GM12878 (cell line): ENCODE measurements at regions not wholly inside any gene's neighbourhood (a gene's known extent, or its start where the extent isn't known, plus 50 kb on each side); places are given as distances from the start of the nearest gene placed in this dataset.

ENCODE experiments used
- ATAC-seq: fragments of 200-7000 bp; cut with Tn5 transposase; 3 replicates; pipeline ENCODE4 v1.9.1; 2020; ENCODE audit warnings: mild to moderate bottlenecking, moderate library complexity
- BruUV-seq: library from RNA; stranded (reverse); fragments of 400-500 nt; replicated peaks from 2 replicates; lab custom pipeline; 2021; lab: Mats Ljungman, UMichigan
- CTCF ChIA-PET: fragments of 300-600 bp; sonication (Branson Sonifier 250); formaldehyde crosslinking; extraction: SDS; loops from one replicate; lab custom pipeline; 2021; ENCODE audit warnings: inconsistent platforms; lab: Yijun Ruan, JAX
- POLR2A ChIA-PET: fragments of 350-600 bp; formaldehyde crosslinking; extraction: SDS; loops from one replicate; lab custom pipeline; 2021; ENCODE audit warnings: inconsistent platforms; lab: Charles Lee
- RAD21 ChIA-PET: fragments of 300-600 bp; sonication (Branson Sonifier 250); formaldehyde crosslinking; loops from one replicate; lab custom pipeline; 2023; ENCODE audit warnings: antibody characterized with exemption; ENCODE audit not compliant: unreplicated experiment; lab: Charles Lee
- SMC1A ChIA-PET: fragments of 300-600 bp; sonication (Branson Sonifier 250); formaldehyde crosslinking; loops from one replicate; lab custom pipeline; 2023; ENCODE audit not compliant: unreplicated experiment, uncharacterized antibody; lab: Charles Lee
- DNase-seq: peaks from one replicate; pipeline ENCODE4 v3.0.0-alpha.2; 2011; ENCODE audit warnings: low read depth, low spot score
- FAIRE-seq: peaks from 3 replicates; lab custom pipeline; 2011; peaks lifted over from hg19 to GRCh38; lab: Jason Lieb, UNC
- H2AFZ ChIP-seq: 2 replicates; pipeline ENCODE4 v1.6.0; 2011; ENCODE audit warnings: low read depth, low read length, control low read depth; ENCODE audit not compliant: control insufficient read depth
- H3K27ac ChIP-seq: 2 replicates; pipeline ENCODE4 v1.5.1; 2011; ENCODE audit warnings: control low read depth; ENCODE audit not compliant: control insufficient read depth, insufficient read depth
- H3K27me3 ChIP-seq, 2 experiments: replicated peaks in 1 of 2; 2 replicates each; pipeline versions ENCODE4 v1.6.0 to v1.6.1; 2011; ENCODE audit warnings: low read length in 1 of 2; ENCODE audit not compliant: control insufficient read depth in 2 of 2, insufficient read depth in 2 of 2
- H3K36me3 ChIP-seq, 2 experiments: 2 replicates each; pipeline ENCODE4 v1.5.1; 2011; ENCODE audit warnings: low read length in 1 of 2; ENCODE audit not compliant: control insufficient read depth in 2 of 2, insufficient read depth in 2 of 2
- H3K4me1 ChIP-seq: 2 replicates; pipeline ENCODE4 v1.6.1; 2011; ENCODE audit warnings: mild to moderate bottlenecking, low read length, moderate library complexity, mixed read lengths; ENCODE audit not compliant: control insufficient read depth, insufficient read depth
- H3K4me2 ChIP-seq: 2 replicates; pipeline ENCODE4 v1.6.0; 2011; ENCODE audit warnings: control low read depth; ENCODE audit not compliant: control insufficient read depth, insufficient read depth
- H3K4me3 ChIP-seq: fragments of 200-600 bp; sonication (generic); 2 replicates; pipeline ENCODE4 v1.5.1; 2016
- H3K79me2 ChIP-seq: 2 replicates; pipeline ENCODE4 v1.6.0; 2011; ENCODE audit warnings: low read length; ENCODE audit not compliant: control insufficient read depth, insufficient read depth
- H3K9ac ChIP-seq: 2 replicates; pipeline ENCODE4 v1.8.0; 2011; ENCODE audit warnings: low read length, control low read depth, mixed read lengths; ENCODE audit not compliant: control insufficient read depth, insufficient read depth
- H3K9me3 ChIP-seq: replicated peaks from 3 replicates; pipeline ENCODE4 v1.5.1; 2011; ENCODE audit warnings: mild to moderate bottlenecking, low read length; ENCODE audit not compliant: control insufficient read depth, insufficient read depth
- H4K20me1 ChIP-seq: 2 replicates; pipeline ENCODE4 v1.6.0; 2011; ENCODE audit not compliant: control insufficient read depth, insufficient read depth
- ATF7 ChIP-seq: fragments of 450-650 bp; IDR thresholded peaks from 2 replicates; pipeline ENCODE4 v1.6.1; 2016; ENCODE audit warnings: low read depth, mild to moderate bottlenecking
- BHLHE40 ChIP-seq, 2 experiments: fragments of 450-650 bp in 1 of 2; IDR thresholded peaks; 2 replicates each; pipeline ENCODE4 v1.6.1; 2011 to 2017; ENCODE audit warnings: low read depth in 2 of 2, borderline replicate concordance in 1 of 2, improper control_type of control experiment in 1 of 2, low read length in 1 of 2, mild to moderate bottlenecking in 1 of 2
- DPF2 ChIP-seq: fragments of 450-650 bp; IDR thresholded peaks from 2 replicates; pipeline ENCODE4 v1.6.1; 2017; ENCODE audit warnings: mild to moderate bottlenecking
- HDAC6 ChIP-seq: fragments of 200-600 bp; sonication (generic); IDR thresholded peaks from one replicate; pipeline ENCODE4 v1.8.0; 2017; ENCODE audit warnings: antibody characterized with exemption; ENCODE audit not compliant: unreplicated experiment
- IKZF1 ChIP-seq: fragments of 450-650 bp; conservative IDR thresholded peaks from 2 replicates; pipeline ENCODE4 v1.6.1; 2017; ENCODE audit warnings: antibody characterized with exemption, mild to moderate bottlenecking
- KLF5 ChIP-seq: fragments of 450-650 bp; IDR thresholded peaks from 2 replicates; pipeline ENCODE4 v1.6.1; 2014; ENCODE audit warnings: mild to moderate bottlenecking; ENCODE audit not compliant: partially characterized antibody
- NFIC ChIP-seq: IDR thresholded peaks from 2 replicates; pipeline ENCODE4 v1.6.1; 2012; ENCODE audit warnings: low read depth, mild to moderate bottlenecking, inconsistent platforms, low read length, moderate library complexity
- NFYB ChIP-seq: IDR thresholded peaks from 2 replicates; pipeline ENCODE4 v1.6.1; 2011; ENCODE audit warnings: low read depth, mild to moderate bottlenecking, low read length, improper control_type of control experiment, moderate library complexity; ENCODE audit not compliant: insufficient read depth
- NRF1 ChIP-seq: conservative IDR thresholded peaks from 2 replicates; pipeline ENCODE4 v1.6.1; 2011; ENCODE audit warnings: mild to moderate bottlenecking, low read depth, low read length, improper control_type of control experiment
- PAX8 ChIP-seq: fragments of 450-650 bp; IDR thresholded peaks from 2 replicates; pipeline ENCODE4 v1.6.1; 2017; ENCODE audit warnings: mild to moderate bottlenecking, moderate library complexity
- RAD21 ChIP-seq: IDR thresholded peaks from 2 replicates; pipeline ENCODE4 v1.6.1; 2011; ENCODE audit warnings: mild to moderate bottlenecking, low read depth, low read length, moderate library complexity; ENCODE audit not compliant: insufficient read depth
- SIN3A ChIP-seq: IDR thresholded peaks from 2 replicates; pipeline ENCODE4 v1.6.1; 2012; ENCODE audit warnings: low read depth, low read length, improper control_type of control experiment
- SIX5 ChIP-seq: IDR thresholded peaks from 2 replicates; pipeline ENCODE4 v1.6.1; 2011; ENCODE audit warnings: mild to moderate bottlenecking, low read depth, low read length, moderate library complexity; ENCODE audit not compliant: severe bottlenecking
- SRF ChIP-seq, 2 experiments: IDR thresholded peaks; 2 replicates each; pipeline ENCODE4 v1.6.1; 2011; ENCODE audit warnings: low read depth in 2 of 2, low read length in 2 of 2, mild to moderate bottlenecking in 1 of 2, moderate library complexity in 1 of 2
- YBX1 ChIP-seq: fragments of 450-650 bp; IDR thresholded peaks from 2 replicates; pipeline ENCODE4 v1.6.1; 2016; ENCODE audit warnings: antibody characterized with exemption
- YY1 ChIP-seq: IDR thresholded peaks from 2 replicates; pipeline ENCODE4 v1.6.1; 2011; ENCODE audit warnings: low read depth, mild to moderate bottlenecking, low read length
- ZNF274 ChIP-seq: IDR thresholded peaks from one replicate; pipeline ENCODE4 v1.8.0; 2011; ENCODE audit not compliant: insufficient read length, insufficient read depth
- ZNF622 ChIP-seq: fragments of 450-650 bp; IDR thresholded peaks from 2 replicates; pipeline ENCODE4 v1.6.1; 2017; ENCODE audit warnings: mild to moderate bottlenecking, inconsistent platforms
- WGBS: methylation state at CpG from one replicate; pipeline ENCODE4 v1.1.6; 2016; ENCODE audit warnings: low lambda C conversion rate; ENCODE audit not compliant: insufficient replicate concordance, insufficient coverage; ENCODE audit errors: missing lambda C conversion rate; 5-methylcytosine and 5-hydroxymethylcytosine counted together
- in situ Hi-C: fragments of 300-500 bp; cut with MboI; formaldehyde crosslinking; loops from 9 replicates; pipeline ENCODE4 v1.14.3; 2018; ENCODE audit warnings: mixed read lengths
- intact Hi-C: fragments of 100-400 bp; cut with micrococcal nuclease; formaldehyde crosslinking; loops from one replicate; pipeline ENCODE4 v1.14.2; 2022; ENCODE audit not compliant: unreplicated experiment
- TF ChIP-seq, protein P1 (sequence below): fragments of 450-650 bp; formaldehyde crosslinking; IDR thresholded peaks from 2 replicates; pipeline ENCODE4 v1.5.0; 2022; ENCODE audit warnings: mild to moderate bottlenecking, missing genetic modification characterization
- TF ChIP-seq, protein P2 (sequence below): IDR thresholded peaks from 2 replicates; pipeline ENCODE4 v1.6.1; 2012; ENCODE audit warnings: low read depth, low read length, improper control_type of control experiment

DNA sequence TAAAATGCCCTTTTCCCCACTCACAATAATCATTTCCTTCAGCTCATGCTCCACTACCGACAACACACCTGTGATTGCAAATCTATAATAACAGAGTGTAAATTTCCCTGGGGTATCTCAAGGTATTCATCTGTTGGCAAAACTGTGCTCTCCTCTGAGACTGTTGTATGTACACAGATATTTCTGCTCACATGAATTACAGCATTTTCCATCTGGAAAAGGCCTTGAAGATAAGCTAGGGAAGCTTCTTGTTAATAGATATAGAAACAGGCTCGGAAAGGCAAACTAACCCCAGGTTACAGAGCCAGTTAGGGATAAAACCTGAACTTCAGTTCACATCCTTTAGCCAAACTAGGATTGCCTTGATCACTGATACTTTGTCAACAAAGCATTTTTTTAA lies 210.4 kb upstream of the KRR1 start (continued):
- TF ChIP-seq, protein P1, sequence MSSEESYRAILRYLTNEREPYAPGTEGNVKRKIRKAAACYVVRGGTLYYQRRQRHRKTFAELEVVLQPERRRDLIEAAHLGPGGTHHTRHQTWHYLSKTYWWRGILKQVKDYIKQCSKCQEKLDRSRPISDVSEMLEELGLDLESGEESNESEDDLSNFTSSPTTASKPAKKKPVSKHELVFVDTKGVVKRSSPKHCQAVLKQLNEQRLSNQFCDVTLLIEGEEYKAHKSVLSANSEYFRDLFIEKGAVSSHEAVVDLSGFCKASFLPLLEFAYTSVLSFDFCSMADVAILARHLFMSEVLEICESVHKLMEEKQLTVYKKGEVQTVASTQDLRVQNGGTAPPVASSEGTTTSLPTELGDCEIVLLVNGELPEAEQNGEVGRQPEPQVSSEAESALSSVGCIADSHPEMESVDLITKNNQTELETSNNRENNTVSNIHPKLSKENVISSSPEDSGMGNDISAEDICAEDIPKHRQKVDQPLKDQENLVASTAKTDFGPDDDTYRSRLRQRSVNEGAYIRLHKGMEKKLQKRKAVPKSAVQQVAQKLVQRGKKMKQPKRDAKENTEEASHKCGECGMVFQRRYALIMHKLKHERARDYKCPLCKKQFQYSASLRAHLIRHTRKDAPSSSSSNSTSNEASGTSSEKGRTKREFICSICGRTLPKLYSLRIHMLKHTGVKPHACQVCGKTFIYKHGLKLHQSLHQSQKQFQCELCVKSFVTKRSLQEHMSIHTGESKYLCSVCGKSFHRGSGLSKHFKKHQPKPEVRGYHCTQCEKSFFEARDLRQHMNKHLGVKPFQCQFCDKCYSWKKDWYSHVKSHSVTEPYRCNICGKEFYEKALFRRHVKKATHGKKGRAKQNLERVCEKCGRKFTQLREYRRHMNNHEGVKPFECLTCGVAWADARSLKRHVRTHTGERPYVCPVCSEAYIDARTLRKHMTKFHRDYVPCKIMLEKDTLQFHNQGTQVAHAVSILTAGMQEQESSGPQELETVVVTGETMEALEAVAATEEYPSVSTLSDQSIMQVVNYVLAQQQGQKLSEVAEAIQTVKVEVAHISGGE: no peak
- TF ChIP-seq SIX5 (no peak), YBX1 (no peak), DPF2 (no peak), RAD21 (no peak), HDAC6 (no peak)

DNA sequence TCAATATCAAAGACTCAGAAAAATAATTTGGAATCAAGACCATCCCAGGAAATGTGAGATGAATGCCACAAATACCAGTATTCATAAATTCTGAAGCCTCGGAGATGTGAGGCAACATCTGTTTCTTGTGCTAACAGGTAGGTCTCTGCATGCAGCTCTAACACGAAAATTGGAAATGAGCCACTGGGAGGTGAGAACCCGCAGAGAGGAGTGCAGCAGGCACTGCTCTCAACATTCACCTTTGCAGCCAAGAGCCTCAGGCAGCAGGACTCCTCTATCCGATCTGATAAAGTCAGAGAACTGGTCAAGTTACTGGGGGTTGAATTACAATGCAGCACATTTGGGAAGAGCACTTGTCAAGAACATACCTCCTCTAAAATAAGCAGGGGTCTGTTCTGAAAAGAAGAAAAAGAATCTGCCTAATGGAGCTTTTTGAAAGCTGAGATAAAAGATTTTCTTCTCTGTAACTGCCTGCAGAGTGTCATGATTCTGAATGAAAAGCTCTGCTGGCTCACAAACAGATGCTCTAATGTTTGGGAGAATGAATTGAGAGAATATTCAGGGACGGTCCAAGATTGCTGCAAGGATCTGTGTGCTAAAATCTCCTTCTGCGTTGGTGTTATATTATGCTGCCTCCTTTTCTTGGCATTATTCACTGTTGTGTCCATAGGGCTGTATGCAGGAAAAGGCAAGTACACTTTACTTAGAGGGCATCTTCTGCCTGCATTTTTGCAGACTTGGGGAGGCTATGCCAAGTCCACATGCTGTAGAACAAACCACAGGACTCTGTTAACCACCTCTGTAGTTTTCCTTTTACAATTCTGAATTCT lies 209.6 kb upstream of the KRR1 start:
- ChIA-PET SMC1A (interaction anchor here (0.8 to 1.5 kb wide), 4 partner anchors 15 to 122 kb away, joined by 3 read pairs; no protein-coding TSS in a partner anchor), RAD21 (no interaction called here), POLR2A (no interaction called here), CTCF (interaction anchor here (0.6 kb wide), 1 partner anchor 1232 kb away, joined by 4 read pairs; no protein-coding TSS in a partner anchor)
- Histone ChIP-seq H3K9me3 (no peaks in the 10 kb centered on the region), H2AFZ (no peak overlapping the region), H3K27me3 (no peaks in the 10 kb centered on the region), H3K4me3 (no peak overlapping the region), H3K36me3 (no peaks in the 10 kb centered on the region), H3K79me2 (no peaks in the 10 kb centered on the region), H3K9ac (no peak overlapping the region), H3K27ac (no peak overlapping the region), H3K4me1 (no peaks in the 10 kb centered on the region), H4K20me1 (no peaks in the 10 kb centered on the region), H3K4me2 (no peak overlapping the region)
- in situ Hi-C loops (no loop called here), intact Hi-C loops (loop anchor here (5.0 kb wide), 1 partner anchor 79 kb away; no protein-coding TSS in a partner anchor)
- ATAC-seq (no peak), DNase-seq (no peak), FAIRE-seq (no peak)
- no TSS peak for BruUV-seq
- 75% methylated on average over 6 of the region's 6 CpGs for WGBS
- TF ChIP-seq SIN3A (no peak), NRF1 (no peak), NFIC (no peak), ZNF274 (no peak), ATF7 (no peak), ZNF622 (no peak), IKZF1 (no peak), KLF5 (no peak), YY1 (no peak), PAX8 (no peak), NFYB (no peak), SRF (IDR thresholded peaks at IDR 0.05; ENCODE audit: low read depth in 2 of 2, low read length in 2 of 2) (no peak), BHLHE40 (IDR thresholded peaks at IDR 0.05; ENCODE audit: borderline replicate concordance in 1 of 2, low read depth in 2 of 2, low read length in 1 of 2) (no peak)
- TF ChIP-seq, protein P2, sequence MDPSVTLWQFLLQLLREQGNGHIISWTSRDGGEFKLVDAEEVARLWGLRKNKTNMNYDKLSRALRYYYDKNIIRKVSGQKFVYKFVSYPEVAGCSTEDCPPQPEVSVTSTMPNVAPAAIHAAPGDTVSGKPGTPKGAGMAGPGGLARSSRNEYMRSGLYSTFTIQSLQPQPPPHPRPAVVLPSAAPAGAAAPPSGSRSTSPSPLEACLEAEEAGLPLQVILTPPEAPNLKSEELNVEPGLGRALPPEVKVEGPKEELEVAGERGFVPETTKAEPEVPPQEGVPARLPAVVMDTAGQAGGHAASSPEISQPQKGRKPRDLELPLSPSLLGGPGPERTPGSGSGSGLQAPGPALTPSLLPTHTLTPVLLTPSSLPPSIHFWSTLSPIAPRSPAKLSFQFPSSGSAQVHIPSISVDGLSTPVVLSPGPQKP: no peak
